HG03175 (cell line): ENCODE measurements at regions not wholly inside any gene's neighbourhood (a gene's known extent, or its start where the extent isn't known, plus 50 kb on each side); places are given as distances from the start of the nearest gene placed in this dataset.
"Not testable (repeated sequence)": the region's sequence is repeated elsewhere in the genome, so short reads cannot be mapped to it uniquely, and the experiment has no call there.

Source experiments
- ATAC-seq: cut with Tn5 transposase; IDR thresholded peaks from one replicate; pipeline ENCODE4 v1.9.1; 2021; ENCODE audit warnings: mild to moderate bottlenecking, moderate library complexity; ENCODE audit not compliant: unreplicated experiment

DNA sequence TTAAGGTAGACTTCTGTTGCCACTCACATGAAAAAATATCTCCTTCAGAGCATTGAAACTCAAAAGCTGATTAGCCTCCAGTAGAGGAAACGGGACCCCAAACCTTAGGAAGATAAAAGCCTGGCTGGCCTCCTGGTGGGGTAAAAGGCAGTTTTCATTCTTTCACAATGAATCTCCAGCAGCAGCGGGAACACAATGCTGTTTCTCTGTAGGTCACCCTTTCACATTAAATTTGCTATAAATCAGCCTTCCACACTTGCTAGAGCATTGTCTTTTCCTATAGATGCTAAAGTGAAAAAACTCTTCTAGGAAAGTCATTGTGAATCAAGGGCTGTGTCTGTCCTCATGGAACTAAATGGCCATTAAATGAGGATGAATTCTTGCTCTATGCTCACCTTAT, 207.3 kb upstream of the MAGEB2 start:
- no peak for ATAC-seq

DNA sequence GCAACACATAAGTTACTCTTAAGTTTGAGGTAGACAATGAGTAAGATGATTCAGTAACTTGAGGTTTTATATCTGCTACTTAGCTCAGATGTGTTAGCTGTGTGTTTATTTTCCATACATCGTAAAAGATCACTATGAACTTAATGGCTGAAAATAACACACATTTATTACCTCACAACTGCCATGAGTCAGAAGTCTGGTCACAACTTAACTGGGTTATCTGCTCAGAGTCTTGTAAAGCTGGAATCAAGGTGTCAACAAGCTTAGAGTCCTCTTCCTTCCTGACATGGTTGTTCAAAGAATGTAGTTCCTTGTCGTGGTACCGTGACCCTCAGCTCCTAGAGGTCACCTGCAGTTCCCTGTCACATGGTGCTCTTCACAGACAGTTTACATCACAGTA, 204.9 kb upstream of the MAGEB2 start:
- no peak for ATAC-seq

DNA sequence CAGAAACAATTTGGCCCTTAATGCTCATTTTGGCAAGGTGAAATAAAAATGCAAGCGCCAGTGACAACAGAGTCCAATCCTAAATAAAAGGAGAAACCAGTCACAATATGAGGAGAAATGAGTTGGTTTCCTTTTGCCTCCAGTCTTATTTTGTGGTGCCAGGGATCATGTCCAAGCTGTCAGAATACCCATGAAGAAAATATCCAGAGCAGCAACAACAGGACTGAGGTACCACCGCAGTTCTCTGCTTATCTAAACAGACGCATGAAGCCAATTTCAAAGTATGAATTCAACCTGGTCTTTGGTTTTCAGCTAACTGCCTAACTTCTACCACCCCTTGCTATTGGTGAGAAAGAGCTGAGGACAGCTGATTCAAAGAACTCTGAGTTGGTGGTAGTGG, 199.9 kb upstream of the MAGEB2 start:
- no peak for ATAC-seq

DNA sequence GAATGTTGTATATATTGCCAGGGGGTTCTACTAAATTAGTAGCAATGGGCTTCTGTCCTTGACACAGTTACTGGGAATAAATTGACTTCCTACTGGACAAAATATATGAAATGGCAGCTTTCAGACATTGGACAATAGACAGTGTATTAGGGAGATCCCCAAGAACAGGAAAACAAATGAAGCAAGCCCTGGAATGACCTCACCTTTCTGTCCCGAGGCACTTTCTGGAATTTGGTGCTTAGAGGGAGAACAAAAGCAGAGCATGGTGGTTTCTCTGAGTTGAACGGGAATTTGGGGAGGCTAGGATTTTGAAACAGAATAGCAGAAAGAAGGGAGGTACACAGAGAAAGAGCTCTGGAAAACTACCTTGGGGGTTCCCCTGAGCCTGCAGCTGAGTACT, 187.7 kb upstream of the MAGEB2 start:
- no peak for ATAC-seq

DNA sequence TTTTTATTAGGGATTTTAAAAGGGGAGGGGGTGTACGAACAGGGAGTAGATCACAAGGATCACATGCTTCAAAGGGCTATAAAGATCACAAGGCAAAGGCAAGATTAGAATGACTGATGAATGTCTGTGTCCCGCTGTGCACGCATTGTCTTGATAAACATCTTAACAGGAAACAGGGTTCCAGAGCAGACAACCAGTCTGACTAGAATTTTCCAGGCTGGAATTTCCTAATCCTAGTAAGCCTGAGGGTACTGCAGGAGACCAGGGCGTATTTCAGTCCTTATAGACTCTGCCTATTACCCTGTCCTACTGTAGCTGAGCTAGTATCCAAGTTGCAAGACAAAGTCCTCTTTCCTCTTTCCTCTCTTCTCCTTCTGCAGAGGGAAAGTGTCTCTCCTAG, 179.0 kb upstream of the MAGEB2 start:
- ATAC-seq = not testable (repeated sequence)

DNA sequence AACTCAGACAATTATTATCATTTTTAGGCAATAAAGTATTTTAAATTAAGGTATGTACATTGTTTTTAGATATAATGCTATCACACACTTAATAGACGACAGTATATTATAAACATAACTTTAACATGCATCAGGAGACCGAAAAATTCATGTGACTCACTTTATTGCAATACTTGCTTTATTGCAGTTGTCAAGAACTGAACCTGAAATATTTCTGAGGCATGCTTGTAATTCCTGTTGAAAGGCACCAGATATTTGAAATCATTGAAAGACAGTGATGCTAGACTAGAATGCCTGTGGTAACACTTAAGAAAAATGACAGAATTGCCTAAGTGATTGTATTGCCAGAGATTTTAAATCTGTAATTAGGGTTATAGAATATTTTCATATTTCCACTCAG, 175.6 kb upstream of the MAGEB2 start:
- no peak for ATAC-seq

DNA sequence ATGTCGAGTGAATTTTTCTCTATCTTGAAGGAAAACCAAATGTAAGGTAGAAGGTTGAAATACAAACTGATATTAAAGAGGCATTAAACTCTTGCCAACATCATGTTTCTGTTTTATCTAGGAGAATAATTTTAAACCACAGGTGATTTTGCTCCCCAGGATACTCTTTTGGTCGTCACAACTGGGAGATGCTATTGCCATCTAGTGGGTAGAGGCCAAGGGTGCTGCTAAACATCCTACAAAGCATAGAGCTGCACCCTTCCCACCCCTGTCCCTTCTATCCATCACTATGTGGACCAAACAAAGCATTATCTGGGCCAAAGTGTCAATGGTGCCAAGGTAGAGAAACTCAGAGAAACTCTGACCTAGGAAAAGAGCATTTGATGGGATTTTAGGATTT, 154.6 kb upstream of the MAGEB2 start:
- no peak for ATAC-seq

DNA sequence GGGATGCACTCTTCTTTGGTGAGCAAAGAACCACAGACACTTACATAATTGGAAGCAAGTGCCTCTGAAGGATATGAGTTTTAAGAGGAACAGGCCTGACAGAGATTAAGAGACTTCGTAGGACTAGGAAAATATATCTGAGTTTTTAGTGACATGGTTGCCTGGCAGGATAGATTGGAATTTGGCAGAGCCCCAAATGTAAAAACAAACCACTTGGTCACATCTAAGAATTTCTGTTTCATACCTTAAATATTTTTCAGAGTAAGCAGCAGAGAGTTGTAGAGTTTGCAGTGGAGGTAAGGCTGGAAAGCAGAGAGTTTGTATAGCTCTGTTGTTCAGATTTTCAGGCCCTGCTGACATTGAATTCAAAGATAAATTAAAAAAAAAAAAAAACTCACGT, 150.1 kb upstream of the MAGEB2 start:
- no peak for ATAC-seq

DNA sequence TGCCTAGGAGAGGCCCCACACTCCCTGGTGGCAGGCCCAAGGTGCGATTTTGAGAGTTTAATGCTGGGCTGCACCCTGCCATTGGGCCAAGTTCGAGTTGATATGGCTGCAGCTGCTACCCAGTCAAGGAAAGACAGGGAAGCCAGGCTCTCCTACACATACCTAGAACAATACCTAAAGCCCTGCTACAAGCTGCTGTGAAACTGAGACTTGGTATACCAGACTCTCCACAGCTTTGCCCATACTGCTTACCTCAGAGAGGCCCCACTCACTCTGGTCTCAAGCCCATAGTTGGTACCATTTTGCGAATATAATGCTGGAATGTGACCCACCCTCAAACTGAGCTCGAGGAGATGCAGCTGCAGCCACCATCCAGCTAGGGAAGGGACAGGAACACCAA, 147.7 kb upstream of the MAGEB2 start:
- no peak for ATAC-seq

DNA sequence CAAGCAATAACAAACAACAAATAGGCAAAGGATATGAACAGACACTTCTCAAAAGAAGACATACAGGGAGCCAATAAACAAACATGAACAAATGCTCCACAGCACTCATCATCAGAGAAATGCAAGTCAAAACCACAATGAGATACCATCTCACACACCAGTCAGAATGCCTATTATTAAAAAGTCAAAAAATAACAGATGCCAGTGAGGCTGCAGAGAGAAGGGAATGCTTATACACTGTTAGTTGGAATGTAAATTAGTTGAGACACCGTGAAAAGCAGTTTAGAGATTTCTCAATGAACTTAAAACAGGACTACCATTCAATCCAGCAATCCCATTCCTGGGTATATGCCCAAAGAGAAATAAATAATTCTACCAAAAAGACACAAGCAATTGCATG, 129.8 kb upstream of the MAGEB2 start:
- no peak for ATAC-seq

DNA sequence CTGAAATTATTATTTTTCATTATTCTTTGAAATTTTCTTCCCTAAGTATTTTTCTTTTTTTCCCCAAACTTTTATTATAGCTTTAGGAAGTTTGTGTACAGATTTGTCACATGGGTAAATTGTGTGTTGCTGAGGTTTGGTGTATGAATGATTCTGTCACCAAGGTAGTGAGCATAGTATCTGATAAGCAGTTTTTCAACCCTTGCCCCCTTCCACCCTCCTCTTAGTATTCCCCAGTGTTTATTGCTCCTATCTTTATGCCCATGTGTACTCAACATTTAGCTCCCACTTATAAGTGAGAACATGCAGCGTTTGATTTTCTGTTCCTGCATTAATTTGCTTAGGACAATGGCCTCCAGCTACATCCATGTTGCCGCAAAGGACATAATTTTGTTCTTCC, 103.9 kb upstream of the MAGEB2 start:
- ATAC-seq = no peak

DNA sequence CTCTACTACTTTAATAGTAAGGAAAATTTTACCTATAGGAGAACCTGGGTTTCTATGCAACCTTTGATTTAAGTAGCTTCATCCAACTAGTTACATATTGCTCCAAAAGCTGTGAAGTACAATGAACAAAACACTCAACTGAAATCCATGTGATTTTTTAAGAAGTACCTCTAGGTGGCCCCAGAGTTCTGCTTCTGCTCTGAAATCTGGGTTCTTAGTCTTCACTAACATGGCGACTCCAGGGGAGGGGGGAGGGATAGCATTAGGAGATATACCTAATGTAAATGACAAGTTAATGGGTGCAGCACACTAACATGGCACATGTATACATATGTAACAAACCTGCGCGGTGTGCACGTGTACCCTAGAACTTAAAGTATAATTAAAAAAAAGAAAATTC, 73.4 kb upstream of the MAGEB2 start:
- peak; percentile 74 for ATAC-seq

DNA sequence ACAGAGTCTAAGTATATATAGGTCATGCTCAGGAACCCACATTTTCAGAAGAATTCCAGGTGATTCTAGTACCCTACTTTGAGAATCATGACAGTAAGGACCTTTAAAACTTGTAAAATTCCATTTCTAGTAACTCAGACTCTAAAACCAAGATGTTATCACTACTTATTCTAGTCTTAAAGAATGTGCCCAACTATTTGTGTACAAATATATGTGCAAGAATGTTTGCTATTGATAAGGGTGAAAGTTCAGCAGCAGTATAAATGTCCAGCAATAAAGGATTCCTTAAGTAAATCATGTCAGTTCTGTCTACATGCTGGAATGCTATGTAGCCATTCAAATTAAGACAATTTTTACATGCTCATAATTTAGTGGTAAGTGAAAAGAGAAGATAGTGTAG, 71.1 kb upstream of the MAGEB2 start:
- ATAC-seq = no peak

DNA sequence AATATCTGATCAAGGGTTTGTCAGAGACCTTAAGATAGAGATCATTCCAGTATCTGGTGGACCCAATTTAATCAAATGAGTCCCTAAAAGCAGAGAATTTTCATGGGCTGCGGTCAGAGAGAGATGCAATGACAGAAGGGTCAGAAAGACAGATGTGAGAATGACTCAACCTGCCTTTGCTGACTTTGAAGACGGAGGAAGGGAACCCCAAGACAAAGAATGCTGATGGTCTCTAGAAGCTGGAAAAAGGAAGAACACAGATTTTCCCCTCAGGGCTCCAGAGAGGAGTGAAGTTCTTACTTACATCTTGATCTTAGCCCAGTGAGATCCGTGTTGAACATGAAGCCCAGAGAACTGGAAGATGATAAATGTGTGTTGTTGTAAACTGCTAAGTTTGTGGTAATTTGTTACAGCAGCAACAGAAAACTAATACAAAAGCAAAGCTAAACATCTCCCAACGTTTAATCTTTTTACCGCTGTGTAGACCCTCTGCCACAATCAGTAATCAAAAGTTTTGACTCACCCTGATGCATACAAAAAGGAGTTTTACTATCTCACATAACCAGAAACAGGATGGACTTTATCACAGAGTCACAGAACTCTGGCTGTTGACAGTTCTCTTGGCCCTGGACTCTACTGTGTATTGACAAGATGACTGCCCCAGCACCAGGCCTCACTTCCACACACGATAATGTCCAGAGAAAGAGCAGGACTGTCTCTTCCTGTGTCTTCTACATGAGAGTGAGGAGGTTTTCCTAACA, 70.2 kb upstream of the MAGEB2 start:
- ATAC-seq = no peak

DNA sequence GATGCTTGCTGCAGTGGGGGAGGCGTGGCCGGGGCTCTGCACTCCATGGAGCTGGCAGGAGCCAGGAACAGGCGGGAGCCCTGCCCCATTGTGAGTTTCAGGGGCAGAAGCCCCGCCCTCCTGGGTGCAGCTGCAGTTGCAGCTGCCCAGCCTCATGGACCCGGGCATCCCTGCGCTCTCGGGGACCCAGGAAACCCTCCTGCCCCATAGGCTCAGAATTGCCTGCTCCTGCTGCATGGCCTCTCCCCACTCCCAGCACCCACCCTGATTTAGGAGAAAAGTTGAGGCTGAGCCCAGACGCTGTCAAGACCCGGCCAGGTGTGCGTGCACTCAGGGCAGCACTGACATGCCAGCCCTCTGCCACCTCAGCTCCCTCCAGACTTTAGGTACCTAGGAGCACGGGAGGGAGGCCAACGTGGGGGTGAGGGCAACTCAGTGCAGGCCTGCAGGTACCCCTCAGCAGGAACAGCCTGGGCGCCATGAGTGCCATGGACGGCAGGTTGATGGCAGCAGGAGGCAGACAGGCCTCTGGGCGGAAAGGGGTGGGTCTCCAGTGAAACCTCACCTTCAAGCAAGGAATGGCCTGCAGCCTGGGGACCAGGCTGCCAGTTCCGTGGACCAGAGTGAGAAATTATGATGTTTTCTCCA, 67.2 kb upstream of the MAGEB2 start:
- no peak for ATAC-seq

DNA sequence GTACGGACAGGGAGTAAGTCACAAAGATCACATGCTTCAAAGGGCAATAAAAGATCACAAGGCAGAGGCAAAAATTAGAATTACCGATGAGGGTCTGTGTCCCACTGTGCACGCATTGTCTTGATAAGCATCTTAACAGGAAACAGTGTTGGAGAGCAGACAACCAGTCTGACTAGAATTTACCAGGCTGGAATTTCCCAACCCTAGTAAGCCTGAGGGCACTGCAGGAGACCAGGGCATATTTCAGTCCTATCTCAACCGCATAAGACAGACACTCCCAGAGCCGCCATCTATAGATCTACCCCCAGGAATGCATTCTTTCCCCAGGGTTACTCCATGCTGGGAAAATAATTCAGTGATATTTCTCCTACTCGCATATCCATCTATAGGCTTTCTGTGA, 66.2 kb upstream of the MAGEB2 start:
- not testable (repeated sequence) for ATAC-seq

DNA sequence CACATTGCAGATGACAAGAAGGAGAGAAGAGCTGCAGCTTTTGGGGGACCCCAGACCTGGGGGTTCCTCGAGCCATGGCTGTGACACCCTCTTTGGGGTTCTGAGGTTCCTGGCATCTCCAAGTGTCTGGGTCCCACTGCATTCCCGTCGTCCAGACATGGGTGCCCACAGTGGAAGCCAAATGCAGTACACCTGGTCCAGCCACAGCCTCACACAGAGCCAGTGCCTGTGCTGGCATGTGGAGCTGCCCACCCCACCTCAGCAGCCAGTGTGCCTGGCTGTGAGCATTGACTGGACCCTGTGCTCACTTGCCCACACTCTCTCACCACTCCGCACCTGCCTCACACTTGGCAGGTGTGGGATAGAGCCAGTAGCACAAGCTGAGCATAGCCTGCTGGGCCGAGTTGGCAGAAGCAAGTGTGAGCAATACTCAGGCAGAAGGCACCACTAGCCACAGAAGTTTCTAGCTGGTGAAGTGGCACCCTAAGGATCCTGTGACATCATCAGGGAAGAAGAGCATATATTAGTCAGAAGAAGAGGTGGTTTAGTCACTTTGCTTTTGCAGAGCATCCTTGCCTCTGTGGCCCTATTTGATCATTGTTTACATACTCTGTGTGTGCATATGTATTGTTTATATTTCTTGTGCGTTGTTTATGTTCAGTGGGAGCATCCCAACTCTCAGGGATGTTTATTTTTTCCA, 65.0 kb upstream of the MAGEB2 start:
- ATAC-seq = no peak

DNA sequence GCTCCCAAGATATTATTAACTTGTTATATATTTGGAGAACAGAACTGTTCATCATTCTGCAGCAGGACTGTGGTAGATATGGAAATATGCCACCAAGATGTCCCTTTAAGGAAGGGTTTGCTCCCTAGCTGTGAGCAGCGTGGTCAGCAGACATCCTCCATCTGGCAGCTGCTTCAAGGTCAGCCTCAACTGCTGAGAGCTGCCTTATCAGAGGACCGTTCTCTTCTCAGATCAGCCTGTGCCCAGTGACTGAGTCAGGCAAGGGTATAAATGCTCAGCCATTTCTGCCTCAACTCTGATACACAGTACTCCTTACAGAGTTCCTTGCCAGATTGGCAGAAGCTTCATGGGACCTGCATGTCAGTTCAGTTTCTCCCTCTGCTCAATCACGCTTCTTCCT, 63.4 kb upstream of the MAGEB2 start:
- no peak for ATAC-seq

DNA sequence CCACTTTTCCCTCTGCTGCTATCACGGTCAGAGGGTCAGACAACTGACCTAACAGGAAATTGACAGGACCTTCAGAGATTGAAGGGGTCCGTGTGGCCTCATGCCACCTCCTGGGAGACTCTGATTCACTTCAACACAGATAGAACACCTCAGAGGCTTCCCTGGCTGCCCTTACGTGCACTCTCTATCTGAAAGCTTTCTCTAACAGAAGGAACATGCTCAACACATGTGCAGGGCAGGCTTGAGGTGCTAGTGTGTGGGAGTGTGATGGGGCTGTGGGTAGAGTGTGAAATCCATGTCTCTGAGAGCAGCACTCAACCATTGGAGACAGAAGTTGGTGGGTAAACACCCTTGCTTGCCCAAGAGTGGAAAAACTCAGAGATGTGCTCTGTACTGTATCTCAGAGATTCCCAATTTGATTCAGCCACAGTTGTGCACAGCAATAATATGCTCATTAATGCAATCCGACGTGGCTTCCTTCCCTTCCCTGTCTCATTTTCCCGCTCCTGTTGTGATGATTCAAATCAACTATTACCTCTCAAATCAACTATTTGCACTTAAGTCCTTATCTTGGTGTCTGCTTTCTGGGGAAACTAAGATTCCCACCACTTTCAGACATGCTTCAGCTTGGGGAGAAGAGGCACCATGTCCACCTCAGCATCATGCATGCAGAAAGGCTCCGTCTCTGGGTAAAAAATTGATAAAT, 62.0 kb upstream of the MAGEB2 start:
- no peak for ATAC-seq

DNA sequence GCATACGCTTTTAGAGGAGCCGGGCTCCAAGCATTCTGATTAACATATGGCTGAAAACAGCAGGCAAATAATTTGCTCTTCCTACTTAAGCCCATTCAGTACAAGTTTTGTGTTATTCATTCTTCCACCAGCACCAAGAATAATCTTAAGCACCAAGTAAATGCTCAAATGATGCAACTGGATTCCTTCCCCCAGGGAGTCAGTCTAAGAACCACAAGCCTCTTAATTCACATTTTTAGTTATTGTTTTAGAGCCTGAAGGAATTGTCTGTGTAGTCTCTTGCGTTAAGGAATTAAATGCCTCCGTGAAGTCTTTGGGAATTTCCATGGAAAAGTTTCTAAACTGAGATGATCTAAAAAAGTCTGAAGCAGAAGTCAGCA, 61.5 kb upstream of the MAGEB2 start:
- no peak for ATAC-seq

DNA sequence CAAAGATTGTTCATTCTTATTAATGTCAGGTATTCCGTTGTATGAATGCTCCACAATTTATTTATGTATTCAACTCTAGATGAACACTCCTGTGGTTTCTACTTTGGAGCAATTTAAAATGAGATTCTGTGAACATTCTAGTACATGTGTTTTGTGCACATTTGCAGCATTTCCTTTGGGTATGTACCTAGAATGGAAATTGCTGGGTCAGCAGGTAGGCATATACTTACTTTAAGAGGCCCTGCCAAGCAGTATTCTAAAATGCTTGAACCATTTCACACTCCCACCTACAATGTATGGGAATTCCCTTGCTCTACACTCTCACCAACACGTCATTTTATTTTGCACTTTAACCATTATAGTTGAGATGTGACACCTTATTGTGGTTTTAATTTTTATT, 59.4 kb upstream of the MAGEB2 start:
- ATAC-seq = no peak
